Testis (tissue), 2 donors: ENCODE measurements at regions not wholly inside any gene's neighbourhood (a gene's known extent, or its start where the extent isn't known, plus 50 kb on each side); places are given as distances from the start of the nearest gene placed in this dataset.

Source experiments
- DNase-seq: peaks from one replicate; pipeline ENCODE4 v3.0.0-alpha.2; 2019
- H3K27ac ChIP-seq, 2 donors: fragments of 200-600 bp; sonication (generic); one replicate each; pipeline ENCODE4 v1.5.1; 2019
- H3K27me3 ChIP-seq: fragments of 200-600 bp; sonication (generic); one replicate; pipeline ENCODE4 v1.5.1; 2019
- H3K36me3 ChIP-seq: fragments of 200-600 bp; sonication (generic); one replicate; pipeline ENCODE4 v1.5.1; 2017; ENCODE audit warnings: low read depth; ENCODE audit errors: missing control alignments
- H3K4me1 ChIP-seq: fragments of 200-600 bp; sonication (generic); one replicate; pipeline ENCODE4 v1.5.1; 2019
- H3K4me3 ChIP-seq, 2 donors: fragments of 200-600 bp; sonication (generic); one replicate each; pipeline ENCODE4 v1.5.1; 2017 to 2019
- H3K9me3 ChIP-seq: fragments of 200-600 bp; sonication (generic); one replicate; pipeline ENCODE4 v1.5.1; 2017
- POLR2A ChIP-seq: fragments of 450-650 bp; IDR thresholded peaks from one replicate; pipeline ENCODE4 v1.6.1; 2017; ENCODE audit warnings: antibody characterized with exemption, mild to moderate bottlenecking, moderate library complexity
- WGBS, 2 donors: methylation state at CpG; one replicate each; pipeline ENCODE4 v1.1.5; 2018; 5-methylcytosine and 5-hydroxymethylcytosine counted together
- intact Hi-C: fragments of 100-400 bp; cut with DNase I; formaldehyde crosslinking; loops from one replicate; pipeline ENCODE4 v1.15.1; 2023; ENCODE audit warnings: low total_unique reads
- TF ChIP-seq, protein P1 (sequence below), 3 experiments: fragments of 450-650 bp in 2 of 3; fragments of 200-600 bp in 1 of 3; sonication (generic) in 1 of 3; IDR thresholded peaks; one replicate each; pipeline ENCODE4 v1.5.1; 2016 to 2019; ENCODE audit warnings: antibody characterized with exemption in 3 of 3, mild to moderate bottlenecking in 2 of 3, moderate library complexity in 1 of 3

DNA sequence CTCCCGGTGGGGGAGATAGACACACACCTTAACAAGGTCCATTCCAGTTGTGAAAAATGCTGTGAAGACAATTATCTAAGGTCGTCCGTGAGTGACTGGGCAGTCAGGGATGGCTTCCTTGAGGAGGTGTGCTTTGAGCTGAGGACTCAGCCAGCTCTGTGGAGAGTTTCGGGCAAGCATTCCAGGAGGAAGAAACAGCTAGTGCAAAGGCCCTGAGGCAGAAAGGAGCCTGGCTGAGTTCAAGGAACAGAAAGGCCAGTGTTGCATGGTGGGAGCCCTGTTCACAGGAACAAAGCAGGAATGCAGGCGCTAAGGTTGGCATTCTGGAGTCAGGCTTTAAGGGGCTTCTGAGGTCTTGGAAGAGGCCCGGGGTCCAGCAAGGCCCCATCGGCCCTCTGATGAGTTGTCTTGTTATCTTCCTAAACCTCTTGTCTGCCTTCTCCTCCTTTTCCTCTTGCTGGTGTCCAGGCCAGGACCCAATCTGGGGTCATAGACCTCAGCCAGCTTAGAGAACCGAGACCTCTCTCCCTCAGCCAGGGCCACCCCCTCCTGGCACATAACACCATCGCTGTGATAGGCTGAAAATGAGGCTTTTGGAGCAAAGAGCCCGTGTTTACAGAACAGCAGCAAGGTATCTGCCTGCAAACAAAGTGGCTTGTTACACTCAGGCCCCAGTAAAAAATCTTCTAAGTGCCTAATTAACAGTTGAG, 270.2 kb upstream of the MVB12B start:
- intact Hi-C loops, result no loop called here
- peaks cover 2% of the 10 kb centered on the region for H3K4me1 ChIP-seq
- no peak overlapping the region for H3K4me3 ChIP-seq
- H3K27ac ChIP-seq, result no peak overlapping the region
- H3K36me3 ChIP-seq, result no peaks in the 10 kb centered on the region
- H3K9me3 ChIP-seq, result no peaks in the 10 kb centered on the region
- DNase-seq, result no peak
- TF ChIP-seq POLR2A, result no peak
- TF ChIP-seq, protein P1, sequence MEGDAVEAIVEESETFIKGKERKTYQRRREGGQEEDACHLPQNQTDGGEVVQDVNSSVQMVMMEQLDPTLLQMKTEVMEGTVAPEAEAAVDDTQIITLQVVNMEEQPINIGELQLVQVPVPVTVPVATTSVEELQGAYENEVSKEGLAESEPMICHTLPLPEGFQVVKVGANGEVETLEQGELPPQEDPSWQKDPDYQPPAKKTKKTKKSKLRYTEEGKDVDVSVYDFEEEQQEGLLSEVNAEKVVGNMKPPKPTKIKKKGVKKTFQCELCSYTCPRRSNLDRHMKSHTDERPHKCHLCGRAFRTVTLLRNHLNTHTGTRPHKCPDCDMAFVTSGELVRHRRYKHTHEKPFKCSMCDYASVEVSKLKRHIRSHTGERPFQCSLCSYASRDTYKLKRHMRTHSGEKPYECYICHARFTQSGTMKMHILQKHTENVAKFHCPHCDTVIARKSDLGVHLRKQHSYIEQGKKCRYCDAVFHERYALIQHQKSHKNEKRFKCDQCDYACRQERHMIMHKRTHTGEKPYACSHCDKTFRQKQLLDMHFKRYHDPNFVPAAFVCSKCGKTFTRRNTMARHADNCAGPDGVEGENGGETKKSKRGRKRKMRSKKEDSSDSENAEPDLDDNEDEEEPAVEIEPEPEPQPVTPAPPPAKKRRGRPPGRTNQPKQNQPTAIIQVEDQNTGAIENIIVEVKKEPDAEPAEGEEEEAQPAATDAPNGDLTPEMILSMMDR (IDR thresholded peaks at IDR 0.05), result no peak
- no peaks in the 10 kb centered on the region for H3K27me3 ChIP-seq
- 79 to 82% methylated on average over 10 of the region's 10 CpGs for WGBS, 2 donors

DNA sequence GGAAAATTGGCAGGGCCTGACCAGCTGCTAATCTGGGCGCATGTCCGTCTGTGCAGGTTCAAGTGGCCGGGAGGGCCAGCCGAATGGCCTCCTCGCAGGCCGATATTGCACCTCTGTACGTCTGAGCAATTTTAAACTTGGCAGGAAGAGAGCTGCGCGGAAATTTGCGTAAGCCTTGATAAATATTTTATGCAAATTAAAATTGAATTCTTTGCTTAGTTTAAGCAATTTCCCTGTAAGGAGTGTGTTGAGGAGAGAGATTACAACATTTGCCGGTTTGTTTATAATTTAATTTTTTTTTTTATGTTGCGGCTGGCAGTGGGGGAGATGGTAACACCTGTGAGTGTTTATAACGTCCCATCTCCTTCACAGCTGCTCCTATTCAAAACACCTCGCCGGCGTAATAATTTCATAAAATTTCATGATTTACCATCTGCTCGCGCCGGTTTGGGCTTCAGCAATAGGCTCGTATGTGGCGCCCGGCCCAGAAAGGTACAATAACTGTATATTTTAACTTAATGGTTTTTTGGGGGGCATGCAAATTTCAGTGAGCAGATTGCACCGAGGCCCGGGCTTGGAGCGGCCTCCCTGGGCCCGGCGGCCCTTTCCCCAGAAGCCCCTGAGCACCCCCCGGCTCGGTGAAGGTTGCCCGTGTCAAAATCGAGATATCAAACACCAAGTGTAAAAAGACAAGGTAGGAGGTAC, 269.4 kb upstream of the MVB12B start:
- Histone ChIP-seq H3K4me1 (peaks cover 3% of the 10 kb centered on the region), H3K9me3 (no peaks in the 10 kb centered on the region), H3K27ac (no peak overlapping the region), H3K27me3 (no peaks in the 10 kb centered on the region), H3K4me3 (no peak overlapping the region), H3K36me3 (no peaks in the 10 kb centered on the region)
- TF ChIP-seq POLR2A, result no peak
- TF ChIP-seq, protein P1 (IDR thresholded peaks at IDR 0.05), result no peak
- WGBS, 2 donors, result 69 to 73% methylated on average over 31 of the region's 31 CpGs
- intact Hi-C loops, result no loop called here
- no peak for DNase-seq

DNA sequence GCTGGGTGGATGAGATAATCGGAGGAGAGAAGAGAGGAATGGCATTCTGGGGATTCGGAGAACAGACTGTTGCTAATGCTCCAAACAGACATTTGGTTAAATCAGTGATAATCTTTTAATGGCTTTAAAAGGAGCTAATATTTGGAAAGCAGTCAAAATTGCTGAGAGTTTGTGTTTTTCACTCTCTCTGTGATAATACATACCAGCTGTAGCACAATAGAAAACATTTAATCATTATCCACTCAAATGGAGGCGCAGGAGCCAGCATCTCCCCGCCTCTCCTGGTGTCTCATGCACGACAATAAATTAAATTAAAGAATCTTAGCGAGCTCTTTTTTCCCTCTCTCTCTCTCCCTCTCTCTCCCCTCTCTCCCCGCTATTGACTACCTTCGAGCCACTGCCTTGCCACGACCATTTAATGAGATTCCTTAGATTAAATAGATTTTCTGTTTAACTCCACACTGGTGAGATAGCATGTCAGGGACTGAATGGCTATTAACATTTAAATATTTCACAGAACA, 268.6 kb upstream of the MVB12B start:
- no peak overlapping the region for H3K27ac ChIP-seq
- no peak for TF ChIP-seq POLR2A
- TF ChIP-seq, protein P1 (IDR thresholded peaks at IDR 0.05), result no peak
- intact Hi-C loops, result no loop called here
- no peaks in the 10 kb centered on the region for H3K9me3 ChIP-seq
- 18 to 31% methylated on average over 9 of the region's 9 CpGs for WGBS, 2 donors
- H3K4me1 ChIP-seq, result peaks cover 3% of the 10 kb centered on the region
- no peaks in the 10 kb centered on the region for H3K36me3 ChIP-seq
- DNase-seq, result no peak
- no peaks in the 10 kb centered on the region for H3K27me3 ChIP-seq
- no peak overlapping the region for H3K4me3 ChIP-seq

DNA sequence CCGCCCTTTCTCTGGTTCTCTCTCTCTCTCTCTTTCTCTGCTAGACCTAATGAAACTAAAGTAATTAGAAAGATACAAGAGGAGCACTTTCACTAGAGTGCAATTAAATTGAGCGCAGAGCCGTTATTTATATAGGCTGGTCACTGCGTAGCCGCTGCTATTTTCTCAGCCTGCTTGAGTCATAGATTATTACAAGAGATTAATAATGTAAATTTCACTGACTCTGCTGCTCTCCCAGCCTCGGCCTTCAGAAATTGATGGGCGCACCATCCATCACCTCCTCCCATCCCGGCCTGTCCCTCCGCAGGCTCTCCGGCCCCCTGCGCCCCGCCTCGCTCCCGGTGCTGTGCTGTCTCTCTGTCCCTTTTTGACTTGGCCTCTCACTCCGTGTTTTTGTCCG, 268.0 kb upstream of the MVB12B start:
- H3K27me3 ChIP-seq, result no peaks in the 10 kb centered on the region
- no peak overlapping the region for H3K4me3 ChIP-seq
- intact Hi-C loops, result no loop called here
- DNase-seq, result no peak
- WGBS, 2 donors, result 32 to 34% methylated on average over 15 to 16 of the region's 16 CpGs
- no peak overlapping the region for H3K27ac ChIP-seq
- TF ChIP-seq POLR2A, result no peak
- TF ChIP-seq, protein P1 (IDR thresholded peaks at IDR 0.05), result no peak
- H3K36me3 ChIP-seq, result no peaks in the 10 kb centered on the region
- H3K4me1 ChIP-seq, result peaks cover 3% of the 10 kb centered on the region
- H3K9me3 ChIP-seq, result no peaks in the 10 kb centered on the region
